PC-9 (cell line): ENCODE measurements at regions not wholly inside any gene's neighbourhood (a gene's known extent, or its start where the extent isn't known, plus 50 kb on each side); places are given as distances from the start of the nearest gene placed in this dataset.

Experiments
- BruUV-seq: library from RNA; stranded (reverse); fragments of 400-500 nt; replicated peaks from 2 replicates; lab custom pipeline; 2021; lab: Mats Ljungman, UMichigan
- CTCF ChIA-PET: fragments of 300-600 bp; sonication (Branson Sonifier 250); formaldehyde crosslinking; loops from one replicate; lab custom pipeline; 2022; ENCODE audit warnings: antibody characterized with exemption; lab: Charles Lee
- POLR2A ChIA-PET: fragments of 300-600 bp; sonication (Branson Sonifier 250); formaldehyde crosslinking; loops from one replicate; lab custom pipeline; 2022; ENCODE audit warnings: antibody characterized with exemption; ENCODE audit not compliant: unreplicated experiment; lab: Charles Lee
- DNase-seq, 2 experiments: peaks; one replicate each; pipeline versions ENCODE4 v3.0.0 to v3.0.0-alpha.2; 2015 to 2022; ENCODE audit warnings: mixed read lengths in 1 of 2
- H2AFZ ChIP-seq: fragments of 200-600 bp; sonication (generic); 2 replicates; pipeline ENCODE4 v1.8.1; 2017; ENCODE audit warnings: antibody characterized with exemption
- H3F3A ChIP-seq: fragments of 200-600 bp; sonication (generic); 2 replicates; pipeline ENCODE4 v1.8.1; 2017; ENCODE audit warnings: antibody characterized with exemption, mild to moderate bottlenecking, low read depth; ENCODE audit not compliant: insufficient read depth
- H3K27ac ChIP-seq: fragments of 200-600 bp; sonication (generic); 2 replicates; pipeline ENCODE4 v1.6.1; 2016; ENCODE audit warnings: mixed run types
- H3K27me3 ChIP-seq: fragments of 200-600 bp; sonication (generic); 2 replicates; pipeline ENCODE4 v1.6.1; 2016; ENCODE audit warnings: low read depth, mixed run types; ENCODE audit not compliant: insufficient read depth
- H3K36me3 ChIP-seq: fragments of 200-600 bp; sonication (generic); 2 replicates; pipeline ENCODE4 v1.6.1; 2016; ENCODE audit warnings: low read depth, mixed run types
- H3K4me1 ChIP-seq: fragments of 200-600 bp; sonication (generic); replicated peaks from 2 replicates; pipeline ENCODE4 v1.6.1; 2016; ENCODE audit warnings: mixed run types; ENCODE audit not compliant: insufficient read depth
- H3K4me2 ChIP-seq: fragments of 200-600 bp; sonication (generic); 2 replicates; pipeline ENCODE4 v1.6.1; 2017; ENCODE audit warnings: mixed run types
- H3K4me3 ChIP-seq: fragments of 200-600 bp; sonication (generic); 2 replicates; pipeline ENCODE4 v1.6.1; 2016; ENCODE audit warnings: mixed run types
- H3K79me2 ChIP-seq: fragments of 200-600 bp; sonication (generic); 2 replicates; pipeline ENCODE4 v1.6.1; 2017; ENCODE audit warnings: low read depth, mixed run types
- H3K9me2 ChIP-seq: fragments of 200-600 bp; sonication (generic); 2 replicates; pipeline ENCODE4 v1.8.1; 2017; ENCODE audit warnings: mild to moderate bottlenecking; ENCODE audit not compliant: insufficient read depth
- H3K9me3 ChIP-seq: fragments of 200-600 bp; sonication (generic); 2 replicates; pipeline ENCODE4 v1.8.1; 2016; ENCODE audit warnings: low read depth; ENCODE audit not compliant: insufficient read depth
- H4K20me1 ChIP-seq: fragments of 200-600 bp; sonication (generic); 2 replicates; pipeline ENCODE4 v1.8.1; 2017; ENCODE audit not compliant: insufficient read depth
- CTCF ChIP-seq: fragments of 200-600 bp; sonication (generic); conservative IDR thresholded peaks from 2 replicates; pipeline ENCODE4 v1.6.1; 2017; ENCODE audit warnings: mixed run types, antibody characterized with exemption, mild to moderate bottlenecking, moderate library complexity
- EZH2 ChIP-seq: fragments of 200-600 bp; sonication (generic); IDR thresholded peaks from 2 replicates; pipeline ENCODE4 v1.8.0; 2017; ENCODE audit warnings: antibody characterized with exemption, low read depth
- intact Hi-C: fragments of 100-400 bp; cut with micrococcal nuclease; formaldehyde crosslinking; loops from one replicate; pipeline ENCODE4 v1.10.0; 2022; ENCODE audit not compliant: unreplicated experiment

DNA sequence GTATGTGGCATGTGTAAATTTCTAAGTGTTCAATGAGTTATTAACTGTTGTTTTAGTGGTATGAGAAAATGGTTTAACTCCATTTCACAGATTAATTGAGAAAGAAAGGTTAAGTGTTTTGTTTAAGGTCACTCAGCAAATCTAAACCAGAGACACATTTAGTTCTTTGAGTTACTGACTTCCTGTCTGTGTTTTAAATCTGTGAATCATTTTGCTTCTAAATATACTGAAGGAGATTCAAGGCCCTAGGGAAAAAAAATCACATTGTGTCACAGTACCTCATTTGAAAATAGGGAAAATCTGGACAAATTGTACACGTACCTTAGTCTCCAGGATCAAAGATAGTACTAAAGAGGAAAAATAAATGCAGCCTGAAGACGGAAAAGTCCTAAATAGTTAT lies 368.2 kb downstream of the TMEM161B start:
- intact Hi-C loops = no loop called here
- POLR2A ChIA-PET = no interaction called here

DNA sequence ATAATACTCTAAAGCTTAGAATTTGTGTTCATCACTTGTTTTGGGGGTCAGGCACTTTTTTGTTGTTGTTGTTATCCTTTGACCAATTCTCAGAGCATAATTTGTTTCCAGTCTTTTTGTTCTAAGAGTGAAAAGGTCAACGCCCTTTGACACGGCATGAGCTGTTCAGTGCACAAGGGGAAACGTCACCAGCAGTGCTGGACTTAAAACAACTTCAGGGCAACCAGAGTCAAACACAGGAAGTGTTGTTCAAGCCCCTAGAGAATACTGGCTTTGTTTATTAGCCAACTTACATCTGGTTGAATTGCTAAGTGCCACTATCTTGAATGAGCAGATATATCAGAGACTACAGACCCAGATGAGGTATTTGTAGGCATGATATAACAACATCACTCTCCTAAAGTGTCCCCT lies 368.9 kb downstream of the TMEM161B start:
- CTCF ChIA-PET = no interaction called here
- POLR2A ChIA-PET = interaction anchor here (0.5 to 0.7 kb wide), 2 partner anchors 116 to 496 kb away, joined by 3 to 5 read pairs; no protein-coding TSS in a partner anchor
- H3K27me3 ChIP-seq = no peaks in the 10 kb centered on the region
- H3F3A ChIP-seq = no peaks in the 10 kb centered on the region
- no TSS peak for BruUV-seq
- intact Hi-C loops = no loop called here
- no peak overlapping the region for H2AFZ ChIP-seq
- no peaks in the 10 kb centered on the region for H3K4me1 ChIP-seq
- H3K4me2 ChIP-seq = no peak overlapping the region
- no peak overlapping the region for H3K4me3 ChIP-seq
- H3K79me2 ChIP-seq = no peaks in the 10 kb centered on the region
- H3K36me3 ChIP-seq = no peaks in the 10 kb centered on the region
- no peak overlapping the region for H3K27ac ChIP-seq
- H4K20me1 ChIP-seq = no peaks in the 10 kb centered on the region
- DNase-seq = no peak
- no peaks in the 10 kb centered on the region for H3K9me2 ChIP-seq
- no peak for TF ChIP-seq EZH2
- TF ChIP-seq CTCF = no peak
- H3K9me3 ChIP-seq = no peaks in the 10 kb centered on the region

More for the DNA sequence above, 368.2 kb downstream of the TMEM161B start:
- no peaks in the 10 kb centered on the region for H3K27me3 ChIP-seq
- no TSS peak for BruUV-seq
- H3K36me3 ChIP-seq = no peaks in the 10 kb centered on the region
- no peaks in the 10 kb centered on the region for H3K4me1 ChIP-seq
- H3K79me2 ChIP-seq = no peaks in the 10 kb centered on the region
- TF ChIP-seq CTCF = no peak
- no peak for TF ChIP-seq EZH2
- H3K9me2 ChIP-seq = no peaks in the 10 kb centered on the region
- H3K9me3 ChIP-seq = no peaks in the 10 kb centered on the region
- H3K27ac ChIP-seq = no peak overlapping the region
- H2AFZ ChIP-seq = no peak overlapping the region
- no peak overlapping the region for H3K4me3 ChIP-seq
- DNase-seq = no peak
- H4K20me1 ChIP-seq = no peaks in the 10 kb centered on the region
- H3K4me2 ChIP-seq = no peak overlapping the region
- H3F3A ChIP-seq = no peaks in the 10 kb centered on the region
- CTCF ChIA-PET = no interaction called here

GRCh38 chr5:87899208-87899661 lies 369.4 kb downstream of the TMEM161B start:
- BruUV-seq = no TSS peak
- no peaks in the 10 kb centered on the region for H3K9me3 ChIP-seq
- no peaks in the 10 kb centered on the region for H3K4me1 ChIP-seq
- no peaks in the 10 kb centered on the region for H3F3A ChIP-seq
- no peaks in the 10 kb centered on the region for H3K36me3 ChIP-seq
- H3K79me2 ChIP-seq = no peaks in the 10 kb centered on the region
- H3K27me3 ChIP-seq = no peaks in the 10 kb centered on the region
- no peaks in the 10 kb centered on the region for H3K9me2 ChIP-seq
- no peak for TF ChIP-seq CTCF
- TF ChIP-seq EZH2 = no peak
- H2AFZ ChIP-seq = no peak overlapping the region
- DNase-seq = no peak
- intact Hi-C loops = no loop called here
- CTCF ChIA-PET = no interaction called here
- no peak overlapping the region for H3K4me3 ChIP-seq
- no peaks in the 10 kb centered on the region for H4K20me1 ChIP-seq
- H3K27ac ChIP-seq = no peak overlapping the region
- POLR2A ChIA-PET = interaction anchor here (0.5 to 0.7 kb wide), 2 partner anchors 117 to 496 kb away, joined by 3 to 5 read pairs; no protein-coding TSS in a partner anchor
- H3K4me2 ChIP-seq = no peak overlapping the region
